ENCODE measurements at regions not wholly inside any gene's neighbourhood (a gene's known extent, or its start where the extent isn't known, plus 50 kb on each side); places are given as distances from the start of the nearest gene placed in this dataset.

- WGBS, 2 donors: 20 to 21% methylated on average over 2 of the region's 2 CpGs
- DNase-seq: no peak
Observed at GRCh38 chr13:59391696-59392095, 772.0 kb downstream of the DIAPH3 start.

GRCh38 chr13:59392328-59392727, 771.4 kb downstream of the DIAPH3 start:
- H3K27me3 ChIP-seq: no peaks in the 10 kb centered on the region
- H3K4me3 ChIP-seq: no peak overlapping the region
- TF ChIP-seq CTCF (IDR thresholded peaks at IDR 0.05): no peak
- TF ChIP-seq POLR2AphosphoS5 (IDR thresholded peaks at IDR 0.05): no peak
- no peak for TF ChIP-seq EP300 (IDR thresholded peaks at IDR 0.05)
- TF ChIP-seq POLR2A (IDR thresholded peaks at IDR 0.05): no peak
- H3K27ac ChIP-seq: no peak overlapping the region
- H3K4me1 ChIP-seq: no peaks in the 10 kb centered on the region
- no peak for DNase-seq
- no peaks in the 10 kb centered on the region for H3K36me3 ChIP-seq
- no peaks in the 10 kb centered on the region for H3K9me3 ChIP-seq
- intact Hi-C loops (cut with DNase I): loop anchor here (5.0 to 10.0 kb wide), 3 partner anchors 285 to 515 kb away; no protein-coding TSS in a partner anchor

More at GRCh38 chr13:59391696-59392095, 772.0 kb downstream of the DIAPH3 start:
- intact Hi-C loops (cut with DNase I): loop anchor here (5.0 to 10.0 kb wide), 3 partner anchors 286 to 516 kb away; no protein-coding TSS in a partner anchor
- no peaks in the 10 kb centered on the region for H3K27me3 ChIP-seq
- H3K36me3 ChIP-seq: no peaks in the 10 kb centered on the region
- H3K4me3 ChIP-seq: no peak overlapping the region
- H3K9me3 ChIP-seq: no peaks in the 10 kb centered on the region
- TF ChIP-seq POLR2A (IDR thresholded peaks at IDR 0.05) (no peak), CTCF (IDR thresholded peaks at IDR 0.05) (peak in 3 of 4 experiments; percentile 56 to 81 (median 57))
- H3K4me1 ChIP-seq: no peaks in the 10 kb centered on the region
- no peak overlapping the region for H3K27ac ChIP-seq

- intact Hi-C loops (cut with DNase I): loop anchor here (5.0 to 10.0 kb wide), 3 partner anchors 283 to 513 kb away; no protein-coding TSS in a partner anchor
- DNase-seq: no peak
- Histone ChIP-seq H3K36me3 (no peaks in the 10 kb centered on the region), H3K4me3 (no peak overlapping the region), H3K27me3 (no peaks in the 10 kb centered on the region), H3K9me3 (no peaks in the 10 kb centered on the region), H3K4me1 (peaks cover 0 to 13% (median 10%) of the 10 kb centered on the region in 4 donors), H3K27ac (no peak overlapping the region)
- TF ChIP-seq EP300 (IDR thresholded peaks at IDR 0.05): no peak
- TF ChIP-seq POLR2A (IDR thresholded peaks at IDR 0.05): no peak
- TF ChIP-seq CTCF (IDR thresholded peaks at IDR 0.05): no peak
- no peak for TF ChIP-seq POLR2AphosphoS5 (IDR thresholded peaks at IDR 0.05)
- 82 to 93% methylated on average over 2 of the region's 2 CpGs for WGBS, 2 donors
Observed at GRCh38 chr13:59394496-59394895, 769.2 kb downstream of the DIAPH3 start.

DNA sequence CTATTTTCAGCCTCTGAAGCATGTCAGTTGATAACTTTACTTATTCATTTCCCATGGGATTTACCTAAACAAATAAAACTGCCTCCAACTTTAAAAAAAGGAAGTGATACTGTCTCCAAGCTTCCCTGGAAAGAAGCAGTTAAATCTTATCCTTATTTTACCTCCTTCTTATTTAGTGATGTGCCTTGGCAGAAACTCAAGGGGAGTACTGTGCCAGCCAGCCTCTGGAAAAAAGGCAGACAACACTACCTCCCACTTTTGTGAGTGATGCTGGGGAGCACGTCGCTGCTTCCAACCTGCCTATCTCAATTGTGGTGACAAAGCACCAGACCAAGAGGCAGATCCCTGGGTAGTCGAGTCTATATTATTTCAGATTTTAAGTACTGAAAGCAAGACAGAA, 765.6 kb downstream of the DIAPH3 start:
- DNase-seq: no peak
- Histone ChIP-seq H3K27me3 (no peaks in the 10 kb centered on the region), H3K27ac (no peak overlapping the region), H3K4me1 (peaks cover 0 to 13% (median 10%) of the 10 kb centered on the region in 4 donors), H3K36me3 (no peaks in the 10 kb centered on the region), H3K9me3 (no peaks in the 10 kb centered on the region), H3K4me3 (no peak overlapping the region)
- intact Hi-C loops (cut with DNase I): loop anchor here (10.0 kb wide), 1 partner anchor 377 kb away; no protein-coding TSS in a partner anchor
- WGBS, 2 donors: 66 to 67% methylated on average over 3 of the region's 3 CpGs
- no peak for TF ChIP-seq EP300 (IDR thresholded peaks at IDR 0.05)
- TF ChIP-seq POLR2A (IDR thresholded peaks at IDR 0.05): no peak
- no peak for TF ChIP-seq POLR2AphosphoS5 (IDR thresholded peaks at IDR 0.05)
- no peak for TF ChIP-seq CTCF (IDR thresholded peaks at IDR 0.05)

DNA sequence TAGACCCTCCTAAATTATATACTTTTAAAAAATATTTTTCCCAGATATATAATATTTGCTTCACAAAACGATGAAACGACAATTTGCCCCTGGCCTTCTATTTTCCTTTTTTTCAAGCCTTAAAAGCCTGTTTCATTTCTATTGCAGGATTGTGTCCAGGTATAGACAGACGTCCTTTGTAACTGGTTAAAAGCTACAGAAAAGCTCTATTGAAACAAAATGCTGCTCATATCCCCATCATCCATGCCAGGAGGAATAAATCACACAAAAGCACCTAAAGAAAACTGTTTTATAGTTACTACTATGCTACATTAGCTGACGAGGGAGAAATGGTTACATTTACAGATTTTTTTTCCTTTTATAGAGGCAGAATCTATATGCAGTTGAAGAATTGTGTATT, 765.1 kb downstream of the DIAPH3 start:
- intact Hi-C loops (cut with DNase I): loop anchor here (10.0 kb wide), 1 partner anchor 376 kb away; no protein-coding TSS in a partner anchor
- no peak for TF ChIP-seq CTCF (IDR thresholded peaks at IDR 0.05)
- TF ChIP-seq POLR2AphosphoS5 (IDR thresholded peaks at IDR 0.05): no peak
- no peak for TF ChIP-seq POLR2A (IDR thresholded peaks at IDR 0.05)
- TF ChIP-seq EP300 (IDR thresholded peaks at IDR 0.05): no peak
- 81 to 86% methylated on average over 4 of the region's 4 CpGs for WGBS, 2 donors

More for the DNA sequence above, 765.1 kb downstream of the DIAPH3 start:
- Histone ChIP-seq H3K27me3 (no peaks in the 10 kb centered on the region), H3K4me1 (peaks cover 0 to 13% (median 10%) of the 10 kb centered on the region in 4 donors), H3K4me3 (no peak overlapping the region), H3K9me3 (no peaks in the 10 kb centered on the region), H3K27ac (no peak overlapping the region), H3K36me3 (no peaks in the 10 kb centered on the region)
- DNase-seq: no peak

All from sigmoid colon (tissue), 6 donors.